Thoracic aorta (tissue), 2 donors: ENCODE measurements at regions not wholly inside any gene's neighbourhood (a gene's known extent, or its start where the extent isn't known, plus 50 kb on each side); places are given as distances from the start of the nearest gene placed in this dataset.

Experiments used
- ATAC-seq: fragments of 150-250 bp; one replicate; pipeline ENCODE4 v1.8.0; 2017; ENCODE audit warnings: low read depth; ENCODE audit not compliant: insufficient number of reproducible peaks, low FRiP score
- DNase-seq: peaks from one replicate; pipeline ENCODE4 v3.0.0-alpha.2; 2020; ENCODE audit warnings: low spot score
- H3K27ac ChIP-seq, 2 donors: fragments of 200-600 bp; sonication (generic); 1 replicate in 1 of 2; 2 replicates in 1 of 2; pipeline ENCODE4 v1.5.1; 2016; ENCODE audit warnings: mild to moderate bottlenecking in 2 of 2, moderate library complexity in 2 of 2
- H3K27me3 ChIP-seq: fragments of 200-600 bp; sonication (generic); replicated peaks from 2 replicates; pipeline ENCODE4 v1.6.0; 2016; ENCODE audit warnings: mild to moderate bottlenecking; ENCODE audit not compliant: insufficient read depth
- H3K36me3 ChIP-seq: fragments of 200-600 bp; sonication (generic); one replicate; pipeline ENCODE4 v1.5.1; 2016
- H3K4me1 ChIP-seq, 2 donors: fragments of 200-600 bp; sonication (generic); 1 replicate in 1 of 2; 2 replicates in 1 of 2; pipeline versions ENCODE4 v1.5.1 to v1.6.0; 2016; ENCODE audit warnings: low read depth in 2 of 2, mild to moderate bottlenecking in 1 of 2; ENCODE audit not compliant: control insufficient read depth in 1 of 2
- H3K4me3 ChIP-seq: fragments of 200-600 bp; sonication (generic); 2 replicates; pipeline ENCODE4 v1.5.1; 2016; ENCODE audit warnings: mild to moderate bottlenecking
- H3K9me3 ChIP-seq: fragments of 200-600 bp; sonication (generic); 2 replicates; pipeline ENCODE4 v1.5.1; 2016
- CTCF ChIP-seq: fragments of 200-600 bp; sonication (generic); IDR thresholded peaks from one replicate; pipeline ENCODE4 v1.5.1; 2019; ENCODE audit warnings: antibody characterized with exemption

- no peaks in the 10 kb centered on the region for H3K36me3 ChIP-seq
- no peaks in the 10 kb centered on the region for H3K4me1 ChIP-seq
- TF ChIP-seq CTCF: no peak
- no peaks in the 10 kb centered on the region for H3K27me3 ChIP-seq
- ATAC-seq (no peak), DNase-seq (no peak)
- no peaks in the 10 kb centered on the region for H3K9me3 ChIP-seq
- H3K4me3 ChIP-seq: no peak overlapping the region
- no peak overlapping the region for H3K27ac ChIP-seq
Measured at GRCh38 chr15:23846218-23846617, 159.1 kb upstream of the NDN start.

- no peak overlapping the region for H3K27ac ChIP-seq
- H3K4me1 ChIP-seq: no peaks in the 10 kb centered on the region
- H3K9me3 ChIP-seq: no peaks in the 10 kb centered on the region
- no peaks in the 10 kb centered on the region for H3K36me3 ChIP-seq
- DNase-seq (no peak), ATAC-seq (no peak)
- H3K27me3 ChIP-seq: no peaks in the 10 kb centered on the region
- H3K4me3 ChIP-seq: no peak overlapping the region
- TF ChIP-seq CTCF: no peak
Measured at GRCh38 chr15:23850666-23851065, 163.6 kb upstream of the NDN start.

- Histone ChIP-seq H3K27me3 (no peaks in the 10 kb centered on the region), H3K27ac (no peak overlapping the region), H3K9me3 (no peaks in the 10 kb centered on the region), H3K4me3 (no peak overlapping the region), H3K4me1 (no peaks in the 10 kb centered on the region), H3K36me3 (no peaks in the 10 kb centered on the region)
- DNase-seq (no peak), ATAC-seq (no peak)
- no peak for TF ChIP-seq CTCF
Measured at GRCh38 chr15:23851921-23852320, 164.8 kb upstream of the NDN start.

GRCh38 chr15:23853286-23853685 lies 166.2 kb upstream of the NDN start:
- no peak for TF ChIP-seq CTCF
- H3K4me3 ChIP-seq: no peak overlapping the region
- H3K9me3 ChIP-seq: no peaks in the 10 kb centered on the region
- no peaks in the 10 kb centered on the region for H3K4me1 ChIP-seq
- no peak overlapping the region for H3K27ac ChIP-seq
- no peaks in the 10 kb centered on the region for H3K36me3 ChIP-seq
- DNase-seq (no peak), ATAC-seq (no peak)
- no peaks in the 10 kb centered on the region for H3K27me3 ChIP-seq

- no peaks in the 10 kb centered on the region for H3K4me1 ChIP-seq
- no peak for TF ChIP-seq CTCF
- H3K36me3 ChIP-seq: no peaks in the 10 kb centered on the region
- no peaks in the 10 kb centered on the region for H3K9me3 ChIP-seq
- no peak overlapping the region for H3K27ac ChIP-seq
- H3K4me3 ChIP-seq: no peak overlapping the region
- H3K27me3 ChIP-seq: no peaks in the 10 kb centered on the region
- ATAC-seq: no peak
- DNase-seq: no peak
Measured at GRCh38 chr15:23854203-23854911, 167.3 kb upstream of the NDN start.
